ENCODE measurements at regions not wholly inside any gene's neighbourhood (a gene's known extent, or its start where the extent isn't known, plus 50 kb on each side); places are given as distances from the start of the nearest gene placed in this dataset.
A peak's percentile ranks its signal among the peaks of the same experiment; 100 is the strongest.

- H2BK120ac ChIP-seq (replicated peaks; ENCODE audit: low read depth, low read length) = no peak overlapping the region
- no peak overlapping the region for H4K8ac ChIP-seq (ENCODE audit: extremely low read depth, insufficient read depth, low read length)
- no peak overlapping the region for H3K56ac ChIP-seq (replicated peaks; ENCODE audit: insufficient read length, low read depth, low read length)
- H3K18ac ChIP-seq (ENCODE audit: extremely low read depth, low read length) = no peak overlapping the region
- ChIA-PET POLR2A (ENCODE audit: partially characterized antibody) (no interaction called here), CTCF (ENCODE audit: partially characterized antibody) (interaction anchor here (0.7 to 1.1 kb wide), 4 partner anchors 16 to 449 kb away, joined by 3 read pairs; no protein-coding TSS in a partner anchor)
- H3K4me2 ChIP-seq (ENCODE audit: insufficient read depth in 1 of 2, low read depth in 2 of 2, low read length in 2 of 2) = no peak overlapping the region
- FAIRE-seq = no peak
- H3K4ac ChIP-seq (replicated peaks; ENCODE audit: insufficient read length, low read depth, low read length) = no peak overlapping the region
- no peak overlapping the region for H2AFZ ChIP-seq (ENCODE audit: low read length)
- no peak overlapping the region for H2BK15ac ChIP-seq (ENCODE audit: low read length)
- no peaks in the 10 kb centered on the region for H3K9me3 ChIP-seq (ENCODE audit: insufficient read depth in 2 of 2, low read depth in 1 of 2, low read length in 1 of 2)
- no peaks in the 10 kb centered on the region for H3K79me2 ChIP-seq (ENCODE audit: control insufficient read depth in 1 of 2, insufficient read depth in 2 of 2, low read length in 2 of 2)
- no peaks in the 10 kb centered on the region for H3K36me3 ChIP-seq (ENCODE audit: control insufficient read depth in 2 of 4, insufficient read depth in 4 of 4, low read length in 3 of 4)
- no peak overlapping the region for H2BK20ac ChIP-seq (ENCODE audit: low read length)
- no peak overlapping the region for H3K4me3 ChIP-seq (ENCODE audit: extremely low read depth in 1 of 4, insufficient read depth in 2 of 4, low read depth in 3 of 4, low read length in 4 of 4)
- H2AK5ac ChIP-seq (ENCODE audit: low read depth, low read length) = no peak overlapping the region
- no peak overlapping the region for H3K9ac ChIP-seq (replicated peaks in 1 of 4; ENCODE audit: extremely low read depth in 1 of 4, low read depth in 3 of 4, low read length in 3 of 4)
- no peak overlapping the region for H3K23ac ChIP-seq (ENCODE audit: insufficient read length)
- WGBS, 2 experiments (ENCODE audit: extremely low coverage in 1 of 2, insufficient coverage in 1 of 2, insufficient read length in 1 of 2, insufficient replicate concordance in 2 of 2, low coverage in 1 of 2, low lambda C conversion rate in 2 of 2, missing lambda C conversion rate in 1 of 2) = 79% methylated on average over 6 of the region's 6 CpGs; no CpG with 5 or more reads in 1 of the 2 experiments
- no peak overlapping the region for H3K27ac ChIP-seq (ENCODE audit: low read depth, low read length)
- H3K79me1 ChIP-seq (ENCODE audit: low read depth, low read length) = no peaks in the 10 kb centered on the region
- no peak overlapping the region for H4K5ac ChIP-seq (ENCODE audit: insufficient read length, low read depth, low read length)
- TF ChIP-seq RAD21 (IDR thresholded peaks at IDR 0.05 in 1 of 2, conservative IDR thresholded peaks at IDR 0.05 in 1 of 2; ENCODE audit: low read depth in 2 of 2, low read length in 2 of 2) = peak; percentile 36 to 53; a peak in 3 of 4 replicates
- TF ChIP-seq CREB1 (IDR thresholded peaks at IDR 0.05) = no peak
- TF ChIP-seq GTF2F1 (IDR thresholded peaks at IDR 0.05; ENCODE audit: borderline replicate concordance, low read depth, low read length) = no peak
- TF ChIP-seq ZNF274 (IDR thresholded peaks at IDR 0.05; ENCODE audit: borderline replicate concordance, extremely low read depth, low read length) = no peak
- TF ChIP-seq ATF3 (IDR thresholded peaks at IDR 0.05; ENCODE audit: insufficient read depth, low read depth, low read length) = no peak
- H3K14ac ChIP-seq (ENCODE audit: insufficient read length) = no peak overlapping the region
- peaks cover 0 to 1% (median 0%) of the 10 kb centered on the region in 4 experiments; a peak in 1 of 7 replicates for H3K27me3 ChIP-seq (replicated peaks in 1 of 4; ENCODE audit: control insufficient read depth in 3 of 4, extremely low read depth in 1 of 4, insufficient read depth in 3 of 4, low read length in 3 of 4)
- H4K91ac ChIP-seq (replicated peaks; ENCODE audit: insufficient read length, low read length) = no peak overlapping the region
- H2BK5ac ChIP-seq (ENCODE audit: low read depth, low read length) = no peak overlapping the region
- H2BK12ac ChIP-seq (ENCODE audit: low read depth, low read length) = no peak overlapping the region
- no peaks in the 10 kb centered on the region for H3K23me2 ChIP-seq (ENCODE audit: low read depth, low read length)
- no peak for DNase-seq (ENCODE audit: low read depth in 1 of 2, low spot score in 2 of 2)
- no peaks in the 10 kb centered on the region for H4K20me1 ChIP-seq (replicated peaks in 1 of 2; ENCODE audit: control insufficient read depth in 1 of 2, insufficient read depth in 2 of 2, low read length in 2 of 2)
- no peaks in the 10 kb centered on the region for H3K4me1 ChIP-seq (replicated peaks in 1 of 4; ENCODE audit: control insufficient read depth in 3 of 4, insufficient read depth in 4 of 4, low read length in 3 of 4)
These were observed 320.2 kb upstream of the CLNK start for GRCh38 chr4:11004818-11005217.

Measured in H1 (cell line).